ENCODE measurements at regions not wholly inside any gene's neighbourhood (a gene's known extent, or its start where the extent isn't known, plus 50 kb on each side); places are given as distances from the start of the nearest gene placed in this dataset.

DNA sequence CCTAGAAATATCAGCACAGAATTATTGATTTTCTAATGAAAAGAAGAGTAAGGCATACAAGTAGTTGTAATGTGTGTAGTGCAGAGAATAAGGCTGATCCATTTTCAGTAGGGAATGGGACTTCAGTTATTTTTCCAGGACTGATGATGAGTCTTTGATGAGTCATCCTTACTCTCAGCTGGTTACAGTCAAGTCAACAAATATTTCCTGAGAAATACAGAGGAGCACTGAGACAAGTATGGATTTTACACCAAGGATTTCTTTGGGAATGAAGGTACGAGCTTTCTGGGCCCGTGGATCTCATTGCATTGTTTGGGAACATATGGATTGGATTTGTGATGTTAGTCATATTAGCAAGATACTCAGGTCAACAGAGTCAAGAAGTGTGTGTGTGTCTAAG is 502.7 kb downstream of the FGF9 start:
- FAIRE-seq (no peak), DNase-seq (no peak)
- no peaks in the 10 kb centered on the region for H3K27me3 ChIP-seq (ENCODE audit: control insufficient read depth in 3 of 3, insufficient read depth in 3 of 3, low read length in 3 of 3)
- H3K36me3 ChIP-seq (ENCODE audit: control insufficient read depth in 3 of 3, insufficient read depth in 2 of 3, low read depth in 1 of 3, low read length in 3 of 3): no peaks in the 10 kb centered on the region
- H3K27ac ChIP-seq (ENCODE audit: low read depth in 1 of 3, low read length in 2 of 3): no peak overlapping the region
- no peaks in the 10 kb centered on the region for H3K4me1 ChIP-seq (ENCODE audit: control insufficient read depth in 3 of 3, insufficient read depth in 2 of 3, low read depth in 1 of 3, low read length in 2 of 3)
- H3K4me3 ChIP-seq (ENCODE audit: low read depth in 1 of 3, low read length in 3 of 3): no peak overlapping the region
- no peaks in the 10 kb centered on the region for H3K9me3 ChIP-seq (ENCODE audit: control insufficient read depth in 2 of 2, insufficient read depth in 1 of 2, low read depth in 1 of 2, low read length in 1 of 2)
- WGBS, 3 donors: 71 to 89% (median 83%) methylated on average over 2 of the region's 2 CpGs

DNA sequence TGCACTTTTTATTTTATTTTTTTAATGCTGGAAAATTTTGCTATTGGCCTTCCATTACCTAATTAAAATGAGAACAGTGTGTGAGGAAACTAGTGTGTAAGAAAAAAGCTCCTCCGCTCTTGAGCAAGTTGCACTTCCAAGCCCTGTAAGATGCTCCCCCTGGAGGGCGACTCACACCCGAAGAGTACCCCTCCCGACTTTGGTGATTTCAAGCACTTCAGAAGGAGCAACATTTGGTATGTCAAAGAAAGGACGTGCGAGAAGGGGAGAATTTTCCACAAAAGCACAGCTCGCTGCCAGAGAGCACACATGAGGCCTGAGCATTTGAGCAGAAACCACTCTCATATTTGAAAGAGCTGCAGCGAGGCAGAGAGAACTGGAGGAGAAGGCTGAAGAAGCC is 504.4 kb downstream of the FGF9 start:
- no peak for DNase-seq
- Histone ChIP-seq H3K4me3 (ENCODE audit: low read depth in 1 of 3, low read length in 3 of 3) (no peak overlapping the region), H3K36me3 (ENCODE audit: control insufficient read depth in 3 of 3, insufficient read depth in 2 of 3, low read depth in 1 of 3, low read length in 3 of 3) (no peaks in the 10 kb centered on the region), H3K27ac (ENCODE audit: low read depth in 1 of 3, low read length in 2 of 3) (no peak overlapping the region), H3K27me3 (ENCODE audit: control insufficient read depth in 3 of 3, insufficient read depth in 3 of 3, low read length in 3 of 3) (no peaks in the 10 kb centered on the region), H3K9me3 (ENCODE audit: control insufficient read depth in 2 of 2, insufficient read depth in 1 of 2, low read depth in 1 of 2, low read length in 1 of 2) (peaks cover 0 to 5% of the 10 kb centered on the region in 2 donors), H3K4me1 (ENCODE audit: control insufficient read depth in 3 of 3, insufficient read depth in 2 of 3, low read depth in 1 of 3, low read length in 2 of 3) (no peaks in the 10 kb centered on the region)
- WGBS, 3 donors: 77 to 88% (median 87%) methylated on average over 8 of the region's 8 CpGs
- no peak for FAIRE-seq

DNA sequence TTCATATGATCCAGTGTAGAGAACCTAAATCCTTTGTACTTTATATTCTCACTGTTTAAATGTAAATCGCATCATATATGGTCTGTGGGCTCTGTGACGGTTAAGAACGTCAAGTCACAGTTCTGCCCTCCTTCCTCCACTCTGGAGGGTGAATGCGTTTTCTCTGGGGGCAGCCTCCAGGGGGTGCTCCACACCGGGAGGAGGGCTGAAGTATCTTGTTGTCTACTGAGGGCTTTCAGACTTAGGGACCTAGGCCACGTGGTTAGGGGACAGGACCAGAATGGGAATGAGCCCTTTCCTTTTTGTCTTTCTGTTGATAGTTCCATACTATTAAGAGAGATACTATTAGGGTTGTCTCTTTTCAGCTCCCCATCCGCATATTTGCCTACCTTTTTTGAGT is 504.9 kb downstream of the FGF9 start:
- 85 to 93% (median 86%) methylated on average over 7 of the region's 7 CpGs for WGBS, 3 donors
- Histone ChIP-seq H3K36me3 (ENCODE audit: control insufficient read depth in 3 of 3, insufficient read depth in 2 of 3, low read depth in 1 of 3, low read length in 3 of 3) (no peaks in the 10 kb centered on the region), H3K27me3 (ENCODE audit: control insufficient read depth in 3 of 3, insufficient read depth in 3 of 3, low read length in 3 of 3) (no peaks in the 10 kb centered on the region), H3K4me3 (ENCODE audit: low read depth in 1 of 3, low read length in 3 of 3) (no peak overlapping the region), H3K27ac (ENCODE audit: low read depth in 1 of 3, low read length in 2 of 3) (no peak overlapping the region), H3K9me3 (ENCODE audit: control insufficient read depth in 2 of 2, insufficient read depth in 1 of 2, low read depth in 1 of 2, low read length in 1 of 2) (peaks cover 0 to 5% of the 10 kb centered on the region in 2 donors), H3K4me1 (ENCODE audit: control insufficient read depth in 3 of 3, insufficient read depth in 2 of 3, low read depth in 1 of 3, low read length in 2 of 3) (no peaks in the 10 kb centered on the region)
- DNase-seq (no peak), FAIRE-seq (no peak)

DNA sequence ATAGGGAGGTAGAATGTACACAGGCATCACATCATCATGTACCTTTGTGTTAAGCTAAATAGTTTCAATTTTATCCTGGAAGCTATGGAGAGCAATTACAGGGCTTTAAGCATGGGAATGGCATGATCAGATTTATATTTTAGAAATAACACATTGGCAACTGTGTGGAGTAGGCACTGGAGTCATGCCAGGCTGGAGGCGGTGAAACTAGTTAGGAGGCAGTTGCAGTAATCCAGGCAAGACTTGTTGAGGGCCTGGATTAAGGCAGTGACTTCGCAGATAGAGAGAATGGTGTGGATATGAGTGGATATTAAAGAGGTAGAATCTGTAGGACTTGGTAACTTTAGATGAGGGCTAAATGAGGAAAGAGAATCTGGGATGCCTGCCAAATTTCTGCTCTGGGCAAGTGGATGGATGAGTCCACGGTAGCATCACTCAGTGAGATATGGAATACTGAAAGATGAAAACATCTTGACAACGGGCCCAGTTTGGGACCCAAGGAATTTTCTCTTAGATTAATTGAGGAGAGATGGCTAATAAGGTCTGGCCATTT is 506.2 kb downstream of the FGF9 start:
- H3K36me3 ChIP-seq (ENCODE audit: control insufficient read depth in 3 of 3, insufficient read depth in 2 of 3, low read depth in 1 of 3, low read length in 3 of 3): no peaks in the 10 kb centered on the region
- WGBS, 3 donors: 68 to 84% (median 74%) methylated on average over 4 of the region's 4 CpGs
- no peak overlapping the region for H3K4me3 ChIP-seq (ENCODE audit: low read depth in 1 of 3, low read length in 3 of 3)
- H3K4me1 ChIP-seq (ENCODE audit: control insufficient read depth in 3 of 3, insufficient read depth in 2 of 3, low read depth in 1 of 3, low read length in 2 of 3): no peaks in the 10 kb centered on the region
- no peak overlapping the region for H3K27ac ChIP-seq (ENCODE audit: low read depth in 1 of 3, low read length in 2 of 3)
- no peaks in the 10 kb centered on the region for H3K27me3 ChIP-seq (ENCODE audit: control insufficient read depth in 3 of 3, insufficient read depth in 3 of 3, low read length in 3 of 3)
- no peak for FAIRE-seq
- no peak for DNase-seq
- H3K9me3 ChIP-seq (ENCODE audit: control insufficient read depth in 2 of 2, insufficient read depth in 1 of 2, low read depth in 1 of 2, low read length in 1 of 2): peaks cover 0 to 5% of the 10 kb centered on the region in 2 donors

DNA sequence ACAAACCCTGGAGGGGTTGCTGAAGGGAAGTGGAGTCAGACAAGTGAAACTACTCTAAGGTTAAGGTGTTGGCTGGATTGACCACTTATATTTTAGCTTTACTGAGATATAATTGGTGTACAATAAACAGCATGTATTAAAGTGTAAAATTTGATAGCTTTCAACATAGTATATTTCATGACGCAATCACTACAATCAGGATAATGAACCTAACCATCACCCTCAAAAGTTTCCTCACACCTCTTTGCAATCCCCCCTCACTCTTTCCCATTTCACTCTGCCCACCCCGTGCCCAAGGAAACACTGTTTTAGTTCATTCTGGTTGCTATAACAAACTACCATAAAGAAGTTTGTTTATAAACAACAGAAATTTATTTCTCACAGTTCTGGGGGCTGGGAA is 508.0 kb downstream of the FGF9 start:
- H3K9me3 ChIP-seq (ENCODE audit: control insufficient read depth in 2 of 2, insufficient read depth in 1 of 2, low read depth in 1 of 2, low read length in 1 of 2): peaks cover 0 to 5% of the 10 kb centered on the region in 2 donors
- no peak overlapping the region for H3K4me3 ChIP-seq (ENCODE audit: low read depth in 1 of 3, low read length in 3 of 3)
- FAIRE-seq (no peak), DNase-seq (no peak)
- no peaks in the 10 kb centered on the region for H3K4me1 ChIP-seq (ENCODE audit: control insufficient read depth in 3 of 3, insufficient read depth in 2 of 3, low read depth in 1 of 3, low read length in 2 of 3)
- H3K27ac ChIP-seq (ENCODE audit: low read depth in 1 of 3, low read length in 2 of 3): no peak overlapping the region
- WGBS, 3 donors: 75 to 93% (median 93%) methylated on average over 2 of the region's 2 CpGs
- H3K36me3 ChIP-seq (ENCODE audit: control insufficient read depth in 3 of 3, insufficient read depth in 2 of 3, low read depth in 1 of 3, low read length in 3 of 3): no peaks in the 10 kb centered on the region
- no peaks in the 10 kb centered on the region for H3K27me3 ChIP-seq (ENCODE audit: control insufficient read depth in 3 of 3, insufficient read depth in 3 of 3, low read length in 3 of 3)

DNA sequence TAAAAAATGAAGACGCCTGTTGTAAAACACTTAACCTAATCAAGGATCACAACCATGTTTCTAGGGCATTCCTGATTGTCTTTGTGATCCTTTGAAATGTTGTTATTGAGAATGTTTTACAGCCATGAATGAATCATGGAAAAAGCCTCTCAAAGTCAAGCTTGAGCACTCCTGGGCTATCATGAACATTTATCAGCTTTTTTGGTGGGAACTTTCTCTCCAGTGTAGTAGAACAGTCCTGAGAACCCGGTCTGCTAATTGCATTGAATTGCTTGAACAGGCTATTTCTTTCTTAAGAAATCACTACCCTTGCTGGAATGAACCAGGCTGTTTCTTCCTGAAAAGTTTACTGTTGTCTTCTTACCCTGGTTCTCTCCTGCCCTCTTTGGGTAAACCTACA is 516.5 kb downstream of the FGF9 start:
- FAIRE-seq (no peak), DNase-seq (no peak)
- Histone ChIP-seq H3K4me3 (ENCODE audit: low read depth in 1 of 3, low read length in 3 of 3) (no peak overlapping the region), H3K36me3 (ENCODE audit: control insufficient read depth in 3 of 3, insufficient read depth in 2 of 3, low read depth in 1 of 3, low read length in 3 of 3) (no peaks in the 10 kb centered on the region), H3K4me1 (ENCODE audit: control insufficient read depth in 3 of 3, insufficient read depth in 2 of 3, low read depth in 1 of 3, low read length in 2 of 3) (no peaks in the 10 kb centered on the region), H3K27me3 (ENCODE audit: control insufficient read depth in 3 of 3, insufficient read depth in 3 of 3, low read length in 3 of 3) (no peaks in the 10 kb centered on the region), H3K9me3 (ENCODE audit: control insufficient read depth in 2 of 2, insufficient read depth in 1 of 2, low read depth in 1 of 2, low read length in 1 of 2) (no peaks in the 10 kb centered on the region), H3K27ac (ENCODE audit: low read depth in 1 of 3, low read length in 2 of 3) (no peak overlapping the region)
- 40 to 65% (median 53%) methylated on average over 2 of the region's 2 CpGs for WGBS, 3 donors

DNA sequence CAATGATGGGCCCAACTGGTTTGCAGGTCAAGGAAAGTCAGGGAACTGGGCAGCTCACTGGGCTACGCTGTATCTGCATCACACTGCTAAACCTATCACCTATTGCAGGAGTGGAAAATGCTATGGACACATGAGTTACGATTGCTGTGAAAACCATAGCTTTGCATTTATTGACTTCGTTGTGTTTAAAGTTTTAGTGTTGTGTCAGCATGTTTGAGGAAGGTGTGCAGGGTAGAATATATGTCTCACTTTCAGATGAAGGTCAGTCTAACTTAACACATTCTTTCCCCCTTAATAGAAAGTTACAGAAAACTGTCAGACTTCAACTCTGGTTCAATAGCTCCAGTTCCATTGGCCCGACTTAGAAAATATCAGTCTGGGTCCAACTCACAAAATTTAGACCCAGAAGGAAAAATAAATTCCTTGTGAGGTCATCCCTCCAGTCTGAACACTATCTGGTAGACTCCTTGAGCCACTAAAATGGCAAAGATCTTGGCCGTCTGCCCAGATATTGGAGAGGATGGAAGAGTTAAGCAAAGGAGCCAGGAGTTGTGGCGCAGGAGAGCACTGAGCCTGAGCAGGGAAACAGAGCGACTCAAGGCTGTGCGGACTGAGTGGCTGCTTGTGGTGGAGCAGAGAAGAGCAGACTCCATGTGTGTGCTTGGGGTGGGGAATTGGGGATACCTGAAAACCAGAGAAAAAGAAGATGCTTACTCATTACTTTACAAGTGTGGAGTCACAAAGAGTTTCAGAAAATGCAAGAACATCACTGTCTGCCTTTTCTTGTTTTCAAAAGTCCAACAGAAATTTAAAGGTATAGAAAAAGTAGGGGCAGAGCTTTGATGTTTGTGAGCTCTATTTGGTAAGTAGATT is 518.5 kb downstream of the FGF9 start:
- FAIRE-seq: no peak
- no peak overlapping the region for H3K4me3 ChIP-seq (ENCODE audit: low read depth in 1 of 3, low read length in 3 of 3)
- 85 to 89% (median 88%) methylated on average over 8 of the region's 8 CpGs for WGBS, 3 donors

DNA sequence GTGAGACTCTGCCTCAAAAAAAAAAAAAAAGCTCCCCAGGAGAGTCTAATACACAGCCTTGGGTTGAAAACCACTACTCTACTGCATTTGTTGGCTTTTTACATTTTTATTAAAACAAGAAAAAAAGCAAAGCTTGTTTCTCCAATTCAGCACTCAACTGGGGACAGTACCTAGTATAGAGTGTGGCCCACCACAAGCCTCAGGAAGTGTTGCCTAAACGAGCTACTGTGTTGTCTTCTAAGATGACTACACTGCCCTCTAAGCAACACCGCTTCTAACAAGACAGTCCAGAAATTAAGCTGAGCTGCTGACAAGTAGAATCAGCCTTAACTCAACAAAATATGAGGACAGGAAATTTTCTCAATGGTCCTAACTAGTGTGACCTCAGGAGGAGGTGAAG is 522.2 kb downstream of the FGF9 start:
- Histone ChIP-seq H3K27ac (ENCODE audit: low read depth in 1 of 3, low read length in 2 of 3) (no peak overlapping the region), H3K9me3 (ENCODE audit: control insufficient read depth in 2 of 2, insufficient read depth in 1 of 2, low read depth in 1 of 2, low read length in 1 of 2) (no peaks in the 10 kb centered on the region), H3K4me3 (ENCODE audit: low read depth in 1 of 3, low read length in 3 of 3) (no peak overlapping the region), H3K36me3 (ENCODE audit: control insufficient read depth in 3 of 3, insufficient read depth in 2 of 3, low read depth in 1 of 3, low read length in 3 of 3) (no peaks in the 10 kb centered on the region), H3K27me3 (ENCODE audit: control insufficient read depth in 3 of 3, insufficient read depth in 3 of 3, low read length in 3 of 3) (peaks cover 0 to 4% (median 0%) of the 10 kb centered on the region in 3 donors), H3K4me1 (ENCODE audit: control insufficient read depth in 3 of 3, insufficient read depth in 2 of 3, low read depth in 1 of 3, low read length in 2 of 3) (no peaks in the 10 kb centered on the region)
- no peak for FAIRE-seq
- 69 to 86% (median 69%) methylated on average over 2 of the region's 2 CpGs for WGBS, 3 donors
- DNase-seq: no peak

More for the DNA sequence above, 518.5 kb downstream of the FGF9 start:
- no peaks in the 10 kb centered on the region for H3K36me3 ChIP-seq (ENCODE audit: control insufficient read depth in 3 of 3, insufficient read depth in 2 of 3, low read depth in 1 of 3, low read length in 3 of 3)
- DNase-seq: no peak
- no peaks in the 10 kb centered on the region for H3K4me1 ChIP-seq (ENCODE audit: control insufficient read depth in 3 of 3, insufficient read depth in 2 of 3, low read depth in 1 of 3, low read length in 2 of 3)
- H3K27me3 ChIP-seq (ENCODE audit: control insufficient read depth in 3 of 3, insufficient read depth in 3 of 3, low read length in 3 of 3): no peaks in the 10 kb centered on the region
- no peak overlapping the region for H3K27ac ChIP-seq (ENCODE audit: low read depth in 1 of 3, low read length in 2 of 3)
- H3K9me3 ChIP-seq (ENCODE audit: control insufficient read depth in 2 of 2, insufficient read depth in 1 of 2, low read depth in 1 of 2, low read length in 1 of 2): no peaks in the 10 kb centered on the region

Data from small intestine (tissue), 7 donors.